IPS-20b (cell line): ENCODE measurements at regions not wholly inside any gene's neighbourhood (a gene's known extent, or its start where the extent isn't known, plus 50 kb on each side); places are given as distances from the start of the nearest gene placed in this dataset.
"Not testable (repeated sequence)": the region's sequence is repeated elsewhere in the genome, so short reads cannot be mapped to it uniquely, and the experiment has no call there.

ENCODE experiments used
- H3K27ac ChIP-seq: one replicate; pipeline ENCODE4 v1.5.1; 2013; ENCODE audit warnings: low read length
- H3K27me3 ChIP-seq: 2 replicates; pipeline ENCODE4 v1.6.1; 2013; ENCODE audit warnings: mild to moderate bottlenecking, low read length, inconsistent platforms; ENCODE audit not compliant: insufficient read depth
- H3K36me3 ChIP-seq: 2 replicates; pipeline ENCODE4 v1.6.1; 2013; ENCODE audit warnings: low read depth, mild to moderate bottlenecking, inconsistent platforms, low read length, moderate library complexity; ENCODE audit not compliant: insufficient read depth
- H3K4me1 ChIP-seq: 2 replicates; pipeline ENCODE4 v1.6.1; 2013; ENCODE audit warnings: mild to moderate bottlenecking, control low read depth, inconsistent platforms, low read length, moderate library complexity; ENCODE audit not compliant: insufficient read depth
- H3K4me3 ChIP-seq: 2 replicates; pipeline ENCODE4 v1.5.1; 2013; ENCODE audit warnings: mild to moderate bottlenecking, low read length, inconsistent platforms
- H3K9ac ChIP-seq: 2 replicates; pipeline ENCODE4 v1.6.1; 2013; ENCODE audit warnings: low read depth, mild to moderate bottlenecking, inconsistent platforms, low read length, moderate library complexity
- H3K9me3 ChIP-seq: 2 replicates; pipeline ENCODE4 v1.6.1; 2013; ENCODE audit warnings: mild to moderate bottlenecking, low read depth, low read length, inconsistent platforms; ENCODE audit not compliant: insufficient read depth

DNA sequence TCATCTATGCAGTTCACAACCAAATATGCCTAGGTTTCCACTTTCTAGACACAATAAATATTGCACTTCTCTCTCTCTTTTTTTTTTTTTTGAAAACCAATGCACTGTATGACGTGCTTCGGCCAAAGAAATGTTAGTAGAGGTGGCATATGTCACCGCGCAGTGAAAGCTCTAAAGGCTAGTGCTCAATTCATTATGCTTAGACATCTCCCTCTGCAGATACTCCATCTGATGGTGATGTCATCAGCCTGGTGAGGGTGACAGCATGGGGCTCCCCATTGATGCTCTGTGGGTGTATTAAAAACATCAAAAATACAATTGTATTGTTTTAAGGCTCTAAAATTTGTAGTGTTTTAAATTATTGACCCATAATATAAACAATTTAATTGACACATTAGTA lies 608.8 kb upstream of the C16orf82 start:
- H3K9ac ChIP-seq = no peak overlapping the region
- no peak overlapping the region for H3K4me3 ChIP-seq
- H3K27ac ChIP-seq = no peak overlapping the region
- H3K36me3 ChIP-seq = no peaks in the 10 kb centered on the region
- H3K27me3 ChIP-seq = no peaks in the 10 kb centered on the region
- H3K9me3 ChIP-seq = peaks cover 5% of the 10 kb centered on the region; the same call in 1 of the 2 replicates
- no peaks in the 10 kb centered on the region for H3K4me1 ChIP-seq

DNA sequence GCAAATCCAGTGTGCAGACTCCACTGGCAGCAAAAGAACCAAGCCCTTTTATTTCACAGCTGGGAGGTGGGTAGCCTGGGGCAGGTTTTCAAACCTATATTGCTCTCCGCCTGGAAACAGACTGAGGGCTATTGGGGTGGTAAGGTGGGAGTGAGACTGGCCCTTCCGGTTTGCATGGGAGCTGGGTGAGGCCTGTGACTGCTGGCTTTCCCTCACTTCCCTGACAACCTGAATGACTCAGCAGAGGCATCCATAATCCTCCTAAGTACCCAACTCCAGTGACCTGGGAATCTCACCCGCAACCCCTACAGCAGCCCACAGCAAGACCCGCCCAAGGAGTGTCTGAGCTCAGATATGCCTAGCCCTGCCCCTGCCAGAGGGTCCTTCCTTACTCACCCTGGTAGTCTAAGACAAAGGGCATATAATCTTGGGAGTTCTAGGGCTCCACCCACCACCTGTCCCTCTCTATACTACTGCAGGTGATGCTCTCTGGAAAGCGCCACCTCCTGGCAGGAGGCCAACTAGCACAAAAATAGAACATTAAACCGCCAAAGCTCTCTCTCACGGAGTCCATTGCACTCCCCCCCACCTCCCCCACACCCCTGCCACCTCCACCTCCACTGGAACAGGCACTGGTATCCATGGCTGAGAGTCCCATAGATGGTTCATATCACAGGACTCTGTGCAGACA lies 602.0 kb upstream of the C16orf82 start:
- Histone ChIP-seq H3K4me3 (no peak overlapping the region), H3K36me3 (no peaks in the 10 kb centered on the region), H3K27ac (no peak overlapping the region)

DNA sequence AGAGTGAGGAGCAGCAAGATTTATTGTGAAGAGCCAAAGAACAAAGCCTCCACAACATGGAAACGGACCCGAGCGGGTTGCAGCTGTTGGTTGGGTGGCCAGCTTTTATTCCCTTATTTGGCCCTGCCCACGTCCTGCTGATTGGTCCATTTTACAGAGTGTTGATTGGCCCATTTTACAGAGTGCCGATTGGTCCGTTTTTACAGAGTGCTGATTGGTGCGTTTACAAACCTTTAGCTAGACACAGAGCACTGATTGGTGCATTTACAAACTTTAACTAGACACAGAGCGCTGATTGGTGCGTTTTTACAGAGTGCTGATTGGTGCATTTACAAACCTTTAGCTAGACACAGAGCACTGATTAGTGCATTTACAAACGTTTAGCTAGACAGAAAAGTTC lies 592.3 kb upstream of the C16orf82 start:
- H3K4me1 ChIP-seq = peaks cover 19% of the 10 kb centered on the region
- H3K36me3 ChIP-seq, H3K27ac ChIP-seq, H3K4me3 ChIP-seq, H3K27me3 ChIP-seq, H3K9ac ChIP-seq: not testable (repeated sequence)
- peaks cover 20% of the 10 kb centered on the region; the same call in 1 of the 2 replicates for H3K9me3 ChIP-seq

More for the DNA sequence above, 602.0 kb upstream of the C16orf82 start:
- Histone ChIP-seq H3K9me3 (no peaks in the 10 kb centered on the region; the same call in 1 of the 2 replicates), H3K27me3 (no peaks in the 10 kb centered on the region), H3K9ac (no peak overlapping the region), H3K4me1 (no peaks in the 10 kb centered on the region)

DNA sequence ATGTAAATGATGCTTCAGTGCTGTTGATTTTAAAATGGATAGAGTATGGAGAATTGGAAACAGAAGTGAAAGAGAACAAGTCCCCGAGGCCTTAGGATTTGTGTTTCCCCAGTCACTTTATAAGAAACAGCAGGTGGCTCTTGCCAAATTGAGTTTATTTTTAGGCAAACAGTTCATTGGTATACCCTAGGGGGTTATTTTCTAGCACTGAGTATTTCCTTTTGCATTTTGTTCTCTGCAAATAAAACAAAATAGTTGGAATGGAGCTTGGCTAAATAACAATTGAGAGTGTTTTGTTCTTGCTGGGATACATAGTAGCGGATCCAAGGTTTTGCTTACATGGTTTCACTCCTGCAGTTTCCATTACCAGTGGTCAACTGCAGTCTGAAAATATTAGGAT lies 591.1 kb upstream of the C16orf82 start:
- Histone ChIP-seq H3K9me3 (peaks cover 22% of the 10 kb centered on the region; the same call in 1 of the 2 replicates), H3K27me3 (no peaks in the 10 kb centered on the region), H3K36me3 (no peaks in the 10 kb centered on the region), H3K4me3 (peak overlapping the region; percentile 33; the same call in 1 of the 2 replicates), H3K9ac (no peak overlapping the region), H3K27ac (no peak overlapping the region), H3K4me1 (peaks cover 19% of the 10 kb centered on the region)

DNA sequence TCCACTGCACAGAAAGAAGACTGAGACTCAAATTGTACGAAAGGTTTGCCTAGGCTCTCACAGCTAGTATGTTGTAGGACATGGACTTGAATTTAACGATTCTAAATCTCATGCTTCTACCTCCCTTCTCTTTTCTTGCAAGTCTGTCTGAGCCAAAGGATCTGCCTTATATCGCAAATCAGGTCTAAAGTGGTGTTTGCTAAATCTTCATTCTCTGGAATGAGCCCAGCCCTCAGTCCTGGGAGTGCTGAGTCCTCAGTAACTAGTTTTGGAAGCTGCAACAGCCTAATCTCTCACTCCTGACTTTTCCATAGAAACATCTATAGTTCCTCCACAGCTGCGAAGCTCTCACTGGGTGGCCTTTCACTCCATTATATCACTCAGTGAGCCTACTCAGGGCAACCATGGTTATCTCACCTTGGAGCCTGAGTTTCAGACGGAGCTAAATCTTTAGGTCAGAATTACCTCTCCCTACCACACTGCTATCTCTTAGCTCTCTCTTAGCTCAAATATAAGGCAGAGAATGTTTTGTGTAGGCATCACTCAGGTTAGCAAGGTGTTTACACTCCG lies 575.5 kb upstream of the C16orf82 start:
- H3K27ac ChIP-seq = no peak overlapping the region
- no peaks in the 10 kb centered on the region for H3K9me3 ChIP-seq
- H3K4me1 ChIP-seq = peaks cover 19% of the 10 kb centered on the region; the same call in 1 of the 2 replicates
- H3K9ac ChIP-seq = no peak overlapping the region
- H3K36me3 ChIP-seq = no peaks in the 10 kb centered on the region
- no peaks in the 10 kb centered on the region for H3K27me3 ChIP-seq
- H3K4me3 ChIP-seq = no peak overlapping the region

DNA sequence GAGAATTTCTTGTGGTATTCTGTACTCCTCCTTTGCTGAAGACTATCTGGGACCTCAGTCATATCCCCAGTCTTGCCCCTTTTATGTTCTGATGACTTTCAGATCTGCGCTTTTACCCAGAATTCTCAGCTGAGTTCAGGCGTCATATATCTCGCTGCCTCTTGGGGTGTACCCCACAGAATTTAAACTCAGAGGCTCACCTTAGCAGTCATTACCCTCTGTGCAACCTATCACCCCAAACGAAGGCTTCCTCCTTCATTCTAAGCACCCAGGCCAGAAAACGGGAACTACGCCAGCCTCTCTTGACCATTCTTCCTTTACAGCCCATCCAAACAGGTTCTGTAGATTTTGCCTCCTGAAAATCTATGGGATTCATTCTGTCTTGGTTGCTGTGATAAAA lies 574.8 kb upstream of the C16orf82 start:
- H3K27me3 ChIP-seq = no peaks in the 10 kb centered on the region
- H3K9ac ChIP-seq = no peak overlapping the region
- no peak overlapping the region for H3K4me3 ChIP-seq
- H3K27ac ChIP-seq = no peak overlapping the region
- peaks cover 19% of the 10 kb centered on the region; the same call in 1 of the 2 replicates for H3K4me1 ChIP-seq
- no peaks in the 10 kb centered on the region for H3K36me3 ChIP-seq
- H3K9me3 ChIP-seq = no peaks in the 10 kb centered on the region

DNA sequence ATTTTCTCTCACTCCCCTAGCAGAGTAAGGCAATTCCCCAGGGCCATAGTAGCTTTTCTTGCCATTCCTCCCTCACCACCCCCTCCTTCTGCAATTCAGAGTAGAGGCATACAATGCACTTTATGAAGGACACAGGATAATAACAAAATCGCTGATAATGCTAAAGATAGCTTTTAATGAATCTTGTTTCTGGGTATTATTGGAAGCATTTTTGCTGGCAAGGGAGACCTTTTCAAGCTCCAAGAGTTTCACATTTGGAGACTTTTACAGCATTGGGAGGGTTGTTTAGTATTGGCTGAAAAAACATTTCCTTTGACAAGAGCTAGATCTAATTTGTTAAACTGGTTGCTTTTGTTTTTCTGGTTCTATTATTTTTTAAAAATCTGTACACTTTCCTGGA lies 573.0 kb upstream of the C16orf82 start:
- no peak overlapping the region for H3K9ac ChIP-seq
- H3K4me3 ChIP-seq = no peak overlapping the region
- H3K9me3 ChIP-seq = no peaks in the 10 kb centered on the region
- no peak overlapping the region for H3K27ac ChIP-seq
- H3K36me3 ChIP-seq = no peaks in the 10 kb centered on the region
- peaks cover 19% of the 10 kb centered on the region; the same call in 1 of the 2 replicates for H3K4me1 ChIP-seq
- no peaks in the 10 kb centered on the region for H3K27me3 ChIP-seq

DNA sequence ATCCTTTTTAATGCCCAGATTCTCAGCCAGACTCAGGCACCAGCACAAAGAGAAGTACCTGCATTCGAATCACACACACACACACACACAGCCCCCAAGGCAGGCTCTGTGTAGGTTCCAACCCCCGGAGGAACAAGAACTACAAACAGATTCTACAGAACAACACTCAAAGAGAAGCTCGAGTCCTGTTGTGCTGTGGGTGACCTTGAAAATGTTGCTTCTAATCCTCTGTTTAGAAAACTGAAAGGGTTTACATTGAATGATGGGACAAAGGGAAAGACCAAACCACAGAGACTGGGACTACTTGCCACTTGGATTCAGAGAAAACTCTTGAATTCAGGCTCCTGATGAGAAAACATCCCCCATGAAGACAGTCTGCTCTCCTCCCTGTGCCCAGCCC lies 568.8 kb upstream of the C16orf82 start:
- no peak overlapping the region for H3K27ac ChIP-seq
- H3K36me3 ChIP-seq = no peaks in the 10 kb centered on the region
- no peak overlapping the region for H3K4me3 ChIP-seq
- H3K27me3 ChIP-seq = no peaks in the 10 kb centered on the region
- H3K9me3 ChIP-seq = no peaks in the 10 kb centered on the region
- peaks cover 11% of the 10 kb centered on the region; the same call in 1 of the 2 replicates for H3K4me1 ChIP-seq
- H3K9ac ChIP-seq = no peak overlapping the region

DNA sequence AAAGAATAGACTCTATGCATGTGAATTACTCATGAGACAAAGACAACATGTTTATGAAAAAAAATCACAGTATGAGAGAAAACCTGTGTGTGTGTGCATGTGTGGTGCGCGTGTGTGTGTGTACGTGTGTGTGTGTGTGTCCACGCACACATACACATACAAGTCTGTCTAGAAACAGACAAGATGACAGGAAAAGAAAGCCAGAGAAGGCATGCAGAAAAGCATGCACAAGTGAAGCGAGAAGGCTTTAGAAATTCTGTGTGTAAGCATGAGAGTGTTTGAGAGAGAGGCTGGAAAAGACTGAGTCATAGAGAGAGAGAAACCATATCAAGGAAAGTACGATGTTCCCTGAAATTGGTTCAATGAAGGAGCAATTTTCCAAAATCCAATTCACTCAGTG lies 566.4 kb upstream of the C16orf82 start:
- Histone ChIP-seq H3K9ac (no peak overlapping the region), H3K9me3 (no peaks in the 10 kb centered on the region), H3K27ac (no peak overlapping the region), H3K36me3 (no peaks in the 10 kb centered on the region), H3K4me1 (no peaks in the 10 kb centered on the region), H3K27me3 (no peaks in the 10 kb centered on the region), H3K4me3 (no peak overlapping the region)

DNA sequence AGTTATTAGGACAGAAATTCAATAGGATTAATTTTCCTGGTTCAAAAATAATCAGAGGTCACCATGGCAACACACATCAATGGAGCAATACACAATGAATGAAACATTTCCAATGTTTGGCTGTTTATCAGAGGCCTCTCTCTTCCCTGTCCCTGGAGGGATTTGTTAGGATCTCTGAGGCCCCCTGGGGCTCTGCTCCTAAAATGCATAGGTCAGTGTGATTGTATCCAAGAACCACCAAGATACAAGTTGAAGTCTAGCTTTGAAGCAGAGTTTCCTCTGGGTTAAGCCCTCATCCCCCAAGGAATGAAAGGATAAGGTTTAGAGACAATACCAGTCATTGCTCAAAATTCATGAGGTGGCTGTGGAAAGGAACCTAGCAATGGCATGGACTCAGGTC lies 561.2 kb upstream of the C16orf82 start:
- Histone ChIP-seq H3K4me1 (peaks cover 3% of the 10 kb centered on the region; the same call in 1 of the 2 replicates), H3K9ac (no peak overlapping the region), H3K36me3 (no peaks in the 10 kb centered on the region), H3K27me3 (no peaks in the 10 kb centered on the region), H3K4me3 (no peak overlapping the region), H3K9me3 (no peaks in the 10 kb centered on the region), H3K27ac (no peak overlapping the region)

DNA sequence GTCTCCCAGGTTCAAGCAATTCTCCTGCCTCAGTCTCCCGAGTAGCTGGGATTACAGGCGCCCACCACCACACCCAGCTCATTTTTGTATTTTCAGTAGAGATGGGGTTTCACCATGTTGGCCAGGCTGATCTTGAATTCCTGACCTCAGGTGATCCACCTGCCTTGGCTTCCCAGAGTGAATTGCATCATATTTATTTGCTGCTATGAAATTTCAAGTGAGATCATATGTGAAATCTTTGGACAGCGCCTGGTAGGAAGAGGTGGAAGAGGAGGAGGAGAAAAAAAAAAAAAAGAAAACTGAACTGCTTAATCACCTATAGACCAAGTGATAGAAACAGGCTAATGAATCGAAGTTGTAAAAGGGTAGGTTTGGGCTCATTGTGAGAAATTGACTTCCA lies 557.8 kb upstream of the C16orf82 start:
- not testable (repeated sequence) for H3K27ac ChIP-seq, H3K9me3 ChIP-seq, H3K9ac ChIP-seq, H3K36me3 ChIP-seq, H3K4me3 ChIP-seq, H3K27me3 ChIP-seq, H3K4me1 ChIP-seq

DNA sequence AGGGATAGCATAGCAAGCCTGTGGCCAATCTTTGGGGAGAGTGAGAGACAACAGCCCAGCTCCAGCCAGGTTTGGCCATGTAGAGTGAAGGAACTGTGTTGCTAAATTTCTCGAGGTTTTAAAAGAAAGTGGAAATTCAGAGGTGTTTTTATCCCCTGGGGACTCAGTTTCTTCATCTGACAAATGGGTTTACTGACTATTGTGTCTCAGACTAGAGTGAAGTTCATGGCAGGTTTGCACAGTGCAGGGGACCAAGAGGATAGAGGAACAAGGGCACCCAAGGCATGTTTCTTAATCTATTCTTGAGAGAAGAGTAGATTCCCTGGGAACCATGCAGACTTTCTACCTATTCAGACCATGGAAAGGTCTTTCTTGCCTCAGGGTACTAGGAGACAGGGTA lies 555.8 kb upstream of the C16orf82 start:
- no peak overlapping the region for H3K9ac ChIP-seq
- H3K27me3 ChIP-seq = no peaks in the 10 kb centered on the region

More for the DNA sequence above, 555.8 kb upstream of the C16orf82 start:
- Histone ChIP-seq H3K4me3 (no peak overlapping the region), H3K27ac (no peak overlapping the region), H3K36me3 (no peaks in the 10 kb centered on the region), H3K9me3 (no peaks in the 10 kb centered on the region), H3K4me1 (peaks cover under 1% of the 10 kb centered on the region; the same call in 1 of the 2 replicates)
